ENCODE measurements at regions not wholly inside any gene's neighbourhood (a gene's known extent, or its start where the extent isn't known, plus 50 kb on each side); places are given as distances from the start of the nearest gene placed in this dataset.

GRCh38 chr1:184253921-184254320 lies 132.9 kb upstream of the C1orf21 start:
- TF ChIP-seq POLR2AphosphoS5 (IDR thresholded peaks at IDR 0.05) (no peak), POLR2A (IDR thresholded peaks at IDR 0.05) (no peak), CTCF (IDR thresholded peaks at IDR 0.05) (no peak)
- intact Hi-C loops (cut with DNase I; ENCODE audit: low total_unique reads): no loop called here
- Histone ChIP-seq H3K9me3 (no peaks in the 10 kb centered on the region), H3K4me1 (no peaks in the 10 kb centered on the region), H3K27ac (no peak overlapping the region), H3K4me3 (no peak overlapping the region), H3K27me3 (no peaks in the 10 kb centered on the region), H3K36me3 (no peaks in the 10 kb centered on the region)
- DNase-seq (ENCODE audit: low spot score in 2 of 2): no peak

GRCh38 chr1:184254849-184255248 lies 132.0 kb upstream of the C1orf21 start:
- Histone ChIP-seq H3K9me3 (no peaks in the 10 kb centered on the region), H3K27me3 (no peaks in the 10 kb centered on the region), H3K36me3 (no peaks in the 10 kb centered on the region), H3K4me1 (no peaks in the 10 kb centered on the region), H3K4me3 (no peak overlapping the region), H3K27ac (peak overlapping the region in 1 of 2 donors; percentile 72)
- no peak for DNase-seq (ENCODE audit: low spot score in 2 of 2)
- no peak for TF ChIP-seq POLR2AphosphoS5 (IDR thresholded peaks at IDR 0.05)
- no peak for TF ChIP-seq POLR2A (IDR thresholded peaks at IDR 0.05)
- no peak for TF ChIP-seq CTCF (IDR thresholded peaks at IDR 0.05)
- intact Hi-C loops (cut with DNase I; ENCODE audit: low total_unique reads): no loop called here

GRCh38 chr1:184255560-184255959 lies 131.3 kb upstream of the C1orf21 start:
- Histone ChIP-seq H3K9me3 (no peaks in the 10 kb centered on the region), H3K27me3 (no peaks in the 10 kb centered on the region), H3K27ac (no peak overlapping the region), H3K4me3 (no peak overlapping the region), H3K36me3 (no peaks in the 10 kb centered on the region), H3K4me1 (no peaks in the 10 kb centered on the region)
- no peak for TF ChIP-seq CTCF (IDR thresholded peaks at IDR 0.05)
- TF ChIP-seq POLR2A (IDR thresholded peaks at IDR 0.05): no peak
- TF ChIP-seq POLR2AphosphoS5 (IDR thresholded peaks at IDR 0.05): no peak
- no peak for DNase-seq (ENCODE audit: low spot score in 2 of 2)
- intact Hi-C loops (cut with DNase I; ENCODE audit: low total_unique reads): no loop called here

- TF ChIP-seq POLR2AphosphoS5 (IDR thresholded peaks at IDR 0.05) (no peak), POLR2A (IDR thresholded peaks at IDR 0.05) (no peak), CTCF (IDR thresholded peaks at IDR 0.05) (no peak)
- intact Hi-C loops (cut with DNase I; ENCODE audit: low total_unique reads): no loop called here
- Histone ChIP-seq H3K36me3 (no peaks in the 10 kb centered on the region), H3K4me1 (no peaks in the 10 kb centered on the region), H3K9me3 (no peaks in the 10 kb centered on the region), H3K27me3 (no peaks in the 10 kb centered on the region), H3K4me3 (no peak overlapping the region), H3K27ac (no peak overlapping the region)
- DNase-seq (ENCODE audit: low spot score in 2 of 2): no peak
These were observed 129.0 kb upstream of the C1orf21 start for GRCh38 chr1:184257873-184258272.

- H3K9me3 ChIP-seq: no peaks in the 10 kb centered on the region
- H3K27me3 ChIP-seq: no peaks in the 10 kb centered on the region
- H3K4me1 ChIP-seq: no peaks in the 10 kb centered on the region
- DNase-seq (ENCODE audit: low spot score in 2 of 2): no peak
- TF ChIP-seq POLR2AphosphoS5 (IDR thresholded peaks at IDR 0.05) (no peak), POLR2A (IDR thresholded peaks at IDR 0.05) (no peak), CTCF (IDR thresholded peaks at IDR 0.05) (no peak)
- H3K36me3 ChIP-seq: no peaks in the 10 kb centered on the region
- intact Hi-C loops (cut with DNase I; ENCODE audit: low total_unique reads): no loop called here
- H3K4me3 ChIP-seq: no peak overlapping the region
- H3K27ac ChIP-seq: no peak overlapping the region
These were observed 128.3 kb upstream of the C1orf21 start for GRCh38 chr1:184258525-184258924.

Data from breast epithelium (tissue), 4 donors.